GM12872 (cell line): ENCODE measurements at regions not wholly inside any gene's neighbourhood (a gene's known extent, or its start where the extent isn't known, plus 50 kb on each side); places are given as distances from the start of the nearest gene placed in this dataset.

Experiments
- TF ChIP-seq, protein P1 (sequence below): IDR thresholded peaks from 3 replicates; pipeline ENCODE4 v1.5.1; 2011; ENCODE audit warnings: low read depth, mild to moderate bottlenecking, low read length, moderate library complexity; ENCODE audit not compliant: insufficient read depth

DNA sequence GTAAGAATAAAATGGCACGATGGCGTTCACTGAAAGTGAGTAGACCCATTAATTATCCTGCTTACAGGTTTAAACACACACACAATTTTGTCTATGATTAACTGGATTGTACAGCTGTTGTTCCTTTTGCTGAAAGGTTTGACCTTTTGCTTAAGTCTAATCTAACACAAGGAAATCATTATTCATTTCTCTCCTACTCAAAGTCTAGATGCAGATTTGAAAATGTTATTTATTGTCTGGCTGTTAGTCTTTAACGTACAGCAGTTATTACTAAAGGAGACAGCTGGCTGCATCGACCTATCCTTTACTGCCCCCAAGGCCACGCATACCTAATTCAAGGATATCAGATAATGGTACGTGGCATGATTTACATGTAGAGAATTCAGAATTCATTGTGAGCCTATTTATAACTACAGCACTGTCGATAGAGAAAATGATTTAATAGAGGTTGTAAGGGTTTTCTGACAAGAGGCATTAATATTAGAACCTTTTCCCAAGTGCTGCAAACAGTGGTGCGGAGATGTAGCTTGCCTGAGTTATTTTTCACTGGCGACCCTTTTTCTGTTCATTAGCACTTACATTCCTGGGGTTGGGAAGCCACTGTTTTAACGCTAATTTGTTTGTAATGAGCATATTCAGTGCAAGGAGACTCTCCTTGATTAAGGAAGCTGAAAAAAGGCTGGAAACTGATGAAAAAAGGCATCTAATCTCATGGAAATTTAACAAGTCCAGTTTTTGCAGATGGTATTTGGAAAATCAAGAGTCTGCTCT, 368.4 kb upstream of the GRAMD2B start:
- TF ChIP-seq, protein P1, sequence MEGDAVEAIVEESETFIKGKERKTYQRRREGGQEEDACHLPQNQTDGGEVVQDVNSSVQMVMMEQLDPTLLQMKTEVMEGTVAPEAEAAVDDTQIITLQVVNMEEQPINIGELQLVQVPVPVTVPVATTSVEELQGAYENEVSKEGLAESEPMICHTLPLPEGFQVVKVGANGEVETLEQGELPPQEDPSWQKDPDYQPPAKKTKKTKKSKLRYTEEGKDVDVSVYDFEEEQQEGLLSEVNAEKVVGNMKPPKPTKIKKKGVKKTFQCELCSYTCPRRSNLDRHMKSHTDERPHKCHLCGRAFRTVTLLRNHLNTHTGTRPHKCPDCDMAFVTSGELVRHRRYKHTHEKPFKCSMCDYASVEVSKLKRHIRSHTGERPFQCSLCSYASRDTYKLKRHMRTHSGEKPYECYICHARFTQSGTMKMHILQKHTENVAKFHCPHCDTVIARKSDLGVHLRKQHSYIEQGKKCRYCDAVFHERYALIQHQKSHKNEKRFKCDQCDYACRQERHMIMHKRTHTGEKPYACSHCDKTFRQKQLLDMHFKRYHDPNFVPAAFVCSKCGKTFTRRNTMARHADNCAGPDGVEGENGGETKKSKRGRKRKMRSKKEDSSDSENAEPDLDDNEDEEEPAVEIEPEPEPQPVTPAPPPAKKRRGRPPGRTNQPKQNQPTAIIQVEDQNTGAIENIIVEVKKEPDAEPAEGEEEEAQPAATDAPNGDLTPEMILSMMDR = no peak

DNA sequence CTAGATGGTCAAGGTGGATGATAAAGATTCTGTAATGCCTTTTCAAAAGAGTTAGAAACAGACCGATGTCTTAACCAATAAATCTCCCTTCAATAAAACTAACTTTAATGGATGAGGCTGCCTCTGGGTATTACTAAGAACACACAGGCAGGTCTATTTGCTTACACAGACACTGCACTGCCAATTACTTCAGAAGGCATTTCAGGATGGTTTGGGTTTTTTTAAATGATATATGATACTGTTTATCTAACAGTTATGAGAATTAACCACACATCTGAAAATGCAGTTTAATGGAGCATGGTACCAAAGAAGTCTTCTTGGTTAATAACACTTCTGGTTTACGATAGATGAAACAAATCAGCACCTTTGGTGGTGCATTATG, 367.9 kb upstream of the GRAMD2B start:
- TF ChIP-seq, protein P1 = no peak

DNA sequence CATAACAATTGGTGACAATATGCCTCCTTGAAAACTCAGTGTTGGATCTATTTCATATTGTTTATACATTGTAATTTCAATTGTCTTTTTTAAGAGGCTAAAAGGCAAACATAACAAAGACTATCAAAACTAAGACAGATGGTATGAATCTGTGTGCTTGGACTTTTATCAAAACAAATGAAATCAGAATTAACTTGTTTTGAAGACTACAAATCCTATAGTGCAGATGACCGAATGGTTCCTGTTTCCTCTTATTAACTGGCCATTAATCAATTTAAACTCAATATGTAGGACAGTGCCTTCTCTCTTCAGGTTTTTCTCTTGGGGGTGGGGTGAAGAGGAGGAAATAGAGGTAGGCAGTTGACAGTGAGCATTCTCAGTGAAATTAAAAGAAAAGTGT, 366.9 kb upstream of the GRAMD2B start:
- TF ChIP-seq, protein P1 = no peak

DNA sequence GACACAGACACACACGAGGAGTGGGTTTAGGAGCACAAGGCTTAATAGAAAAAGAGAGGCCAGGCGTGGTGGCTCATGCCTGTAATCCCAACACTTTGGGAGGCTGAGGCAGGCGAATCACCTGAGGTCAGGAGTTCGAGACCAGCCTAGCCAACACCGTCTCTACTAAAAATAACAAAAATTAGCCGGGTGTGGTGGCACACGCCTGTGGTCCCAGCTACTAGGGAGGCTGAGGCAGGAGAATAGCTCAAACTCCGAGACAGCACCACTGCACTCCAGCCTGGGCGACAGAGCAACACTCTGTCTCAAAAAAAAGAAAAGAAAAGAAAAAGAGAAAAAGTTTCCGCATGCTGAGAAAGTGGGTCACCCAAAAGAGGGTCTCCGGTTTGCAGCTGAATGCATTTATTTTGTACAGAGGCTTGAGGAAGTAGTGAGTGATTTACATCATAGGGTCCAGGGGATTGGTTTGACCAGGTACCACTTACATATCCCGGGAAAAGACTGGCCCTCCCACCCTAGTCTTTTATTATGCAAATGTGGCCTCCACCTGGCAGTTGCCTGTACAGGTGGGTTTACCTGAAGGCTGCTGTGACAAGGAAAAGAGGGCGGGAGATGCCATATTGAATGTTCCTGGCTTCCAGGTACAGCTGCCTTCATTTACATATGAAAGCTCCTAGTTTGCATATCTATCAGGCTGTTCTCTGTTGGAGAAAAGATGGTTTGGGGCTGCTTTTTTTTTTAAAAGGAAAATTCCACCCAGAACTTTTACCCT, 366.2 kb upstream of the GRAMD2B start:
- TF ChIP-seq, protein P1 = no peak

DNA sequence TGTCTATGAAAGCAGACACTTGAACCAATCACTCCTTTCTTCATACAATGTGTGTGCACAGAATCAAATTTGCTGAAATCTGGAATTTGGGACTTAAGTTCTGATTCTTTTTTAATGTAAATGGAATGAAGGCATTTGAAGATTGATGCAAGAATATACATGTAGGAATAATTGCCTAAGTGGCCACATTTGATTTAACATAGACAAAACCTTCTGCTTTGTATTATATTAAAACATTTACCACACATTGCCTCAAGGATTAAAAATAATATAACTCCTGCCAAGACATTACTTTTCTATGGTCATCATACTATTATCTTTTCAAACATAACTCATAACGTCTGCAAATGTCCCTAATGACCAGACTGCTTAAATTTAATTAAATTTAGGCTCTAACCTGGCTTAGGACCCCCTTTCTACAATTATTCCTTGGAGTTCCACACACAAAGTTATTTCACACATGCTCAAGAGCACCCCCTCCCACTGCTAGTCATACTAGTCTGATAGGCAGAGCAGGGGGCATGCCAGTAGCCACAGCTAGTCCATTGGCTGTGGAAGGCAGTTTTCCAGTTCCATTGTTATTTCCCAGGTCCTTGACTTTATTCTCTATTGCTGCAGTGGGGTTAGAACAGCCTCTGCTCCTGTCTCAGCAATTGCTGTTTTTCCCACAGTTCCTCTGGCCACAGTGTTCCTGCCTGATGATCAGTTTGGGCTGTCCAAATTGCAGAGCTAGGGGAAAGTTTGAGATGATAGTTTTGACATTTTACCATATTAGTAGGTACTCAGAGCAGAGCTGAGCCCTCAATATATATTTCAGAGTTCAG, 360.6 kb upstream of the GRAMD2B start:
- TF ChIP-seq, protein P1 = no peak

DNA sequence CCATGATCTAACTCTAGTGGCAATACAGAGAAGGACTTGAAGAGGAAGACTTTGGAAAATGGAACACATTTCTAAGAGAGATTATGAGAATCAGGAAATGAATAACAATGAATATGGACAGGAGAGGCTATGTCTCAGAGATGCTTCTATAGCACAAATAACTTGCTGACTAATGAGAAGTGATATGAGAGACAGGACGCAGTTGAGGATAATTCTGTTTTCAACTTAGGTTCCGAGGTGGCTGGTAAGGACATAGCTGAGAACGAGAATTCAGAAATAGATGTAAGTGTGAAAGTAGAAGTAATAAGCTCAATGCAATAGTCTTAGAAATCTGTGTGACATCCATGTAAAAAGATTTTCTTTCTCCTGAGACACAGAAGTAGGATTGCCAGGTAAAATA, 358.1 kb upstream of the GRAMD2B start:
- TF ChIP-seq, protein P1 = no peak

DNA sequence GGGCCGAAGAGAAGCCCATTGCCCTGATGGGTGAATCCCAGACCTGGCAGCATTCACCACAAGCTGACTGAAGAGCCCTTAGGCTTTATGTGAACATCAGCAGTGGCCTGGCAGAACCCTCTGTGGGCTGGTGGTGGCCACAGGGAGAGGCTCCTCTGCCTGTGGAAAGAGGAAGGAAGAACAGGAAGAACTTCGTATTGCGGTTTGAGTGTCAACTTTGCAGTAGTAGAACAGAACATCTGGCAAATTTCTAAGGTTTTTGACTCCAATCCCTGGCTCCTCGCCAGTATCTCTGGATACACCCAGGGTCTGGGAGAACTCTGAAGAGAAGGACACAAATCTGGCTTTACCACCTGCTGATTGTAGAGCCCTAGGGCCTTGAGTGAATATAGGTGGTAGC, 356.4 kb upstream of the GRAMD2B start:
- TF ChIP-seq, protein P1 = no peak
